Hematopoietic multipotent progenitor cell treated with erythropoietin and hydrocortisone succinate and interleukin-3 and kit ligand, for 4 days (in vitro differentiated cells): ENCODE measurements at regions not wholly inside any gene's neighbourhood (a gene's known extent, or its start where the extent isn't known, plus 50 kb on each side); places are given as distances from the start of the nearest gene placed in this dataset.
"Not testable (repeated sequence)": the region's sequence is repeated elsewhere in the genome, so short reads cannot be mapped to it uniquely, and the experiment has no call there.

ENCODE experiments used
- DNase-seq: peaks from one replicate; pipeline ENCODE4 v3.0.0-alpha.2; 2015

DNA sequence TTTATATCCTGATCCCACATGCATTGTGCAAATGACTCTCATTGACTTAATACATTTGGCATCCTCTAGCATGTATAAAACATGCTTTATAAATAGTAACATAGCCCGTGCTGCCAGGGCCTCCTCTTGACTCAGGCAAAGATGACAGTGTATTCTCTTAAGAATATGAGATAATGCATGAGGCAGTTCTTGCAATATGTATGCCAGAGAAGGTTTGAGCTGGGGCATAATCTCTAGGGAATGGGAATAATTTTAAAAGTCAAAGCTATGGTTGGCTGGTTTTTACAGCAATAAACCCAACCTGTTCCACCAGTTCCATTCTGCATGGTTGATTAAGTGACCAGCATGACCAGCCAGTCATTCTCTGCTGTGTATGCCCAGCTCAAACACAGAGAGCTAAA, 179.0 kb upstream of the PFN2 start:
- DNase-seq, result no peak

DNA sequence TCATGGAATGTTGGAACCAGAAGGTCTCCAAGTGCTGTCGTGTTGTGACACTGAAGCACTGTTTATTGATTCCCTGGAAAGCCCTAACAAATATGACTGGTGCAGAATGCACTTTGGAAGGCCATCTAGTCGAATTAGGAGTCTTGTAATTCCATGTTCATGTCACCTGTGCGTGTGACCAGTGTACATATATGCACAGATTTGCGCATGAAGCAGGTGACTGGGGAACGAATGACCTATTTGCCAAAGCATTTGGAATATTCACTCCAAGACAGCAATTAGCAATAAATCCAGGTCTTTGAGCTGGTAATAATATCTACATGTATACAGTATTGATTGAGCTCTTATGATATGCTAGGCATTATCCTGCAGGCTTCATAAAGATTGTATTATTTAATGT, 177.5 kb upstream of the PFN2 start:
- DNase-seq, result no peak

DNA sequence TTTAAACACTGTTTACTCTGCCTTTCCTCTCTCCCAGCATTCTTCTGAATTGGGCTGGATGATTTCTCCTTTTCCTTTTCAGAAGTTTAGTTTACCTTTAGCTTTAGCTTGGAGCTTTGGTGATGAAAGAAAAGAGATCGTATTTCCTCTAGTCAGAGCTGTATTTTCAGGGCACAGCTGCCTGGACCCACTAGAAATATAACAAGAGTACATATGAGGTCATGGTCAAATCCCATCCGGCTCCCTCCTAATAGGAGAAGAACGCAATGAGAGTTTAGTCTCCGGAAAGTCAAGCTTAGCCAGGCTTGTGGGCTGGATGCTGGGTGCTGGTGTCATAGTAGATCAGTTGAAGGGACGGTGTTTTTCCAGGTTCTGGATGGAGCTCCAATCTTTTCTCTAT, 177.1 kb upstream of the PFN2 start:
- DNase-seq, result no peak

DNA sequence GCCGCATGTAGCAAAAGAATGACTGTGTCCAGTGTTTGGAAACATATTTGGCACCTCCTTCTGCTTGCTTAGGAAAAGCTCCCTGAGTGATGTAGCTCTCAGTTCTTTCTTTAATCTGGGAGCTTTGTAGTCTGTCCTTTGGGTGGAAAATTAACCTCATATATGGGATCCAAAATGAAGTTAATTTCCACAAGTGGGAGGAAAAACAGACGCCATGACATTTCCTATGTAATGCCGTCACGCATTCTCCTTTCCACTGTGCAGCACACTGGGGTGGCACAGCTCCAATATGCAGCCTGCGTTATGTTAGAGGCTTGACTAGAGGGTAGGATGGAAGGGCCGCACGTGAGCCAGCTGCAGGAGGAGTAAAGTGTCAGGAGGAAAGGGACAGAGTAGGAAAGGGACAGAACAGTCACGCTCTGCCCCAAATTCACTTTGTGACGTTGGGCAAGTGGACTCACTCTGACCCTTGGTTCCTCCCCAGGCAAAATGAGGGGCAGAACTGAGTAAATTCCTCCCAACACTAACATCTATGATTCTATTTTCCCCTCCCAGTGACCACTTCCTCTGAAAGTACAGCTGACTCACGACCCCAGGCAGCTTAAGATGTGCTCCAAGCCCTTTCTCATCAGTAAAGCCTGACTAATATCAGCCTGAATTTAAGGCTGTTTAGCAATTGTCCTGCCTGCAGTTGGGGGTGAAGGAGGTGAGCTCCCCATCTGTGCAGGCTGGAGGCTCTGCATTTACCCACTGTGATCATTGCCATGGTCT, 176.5 kb upstream of the PFN2 start:
- peak; percentile 70 for DNase-seq

DNA sequence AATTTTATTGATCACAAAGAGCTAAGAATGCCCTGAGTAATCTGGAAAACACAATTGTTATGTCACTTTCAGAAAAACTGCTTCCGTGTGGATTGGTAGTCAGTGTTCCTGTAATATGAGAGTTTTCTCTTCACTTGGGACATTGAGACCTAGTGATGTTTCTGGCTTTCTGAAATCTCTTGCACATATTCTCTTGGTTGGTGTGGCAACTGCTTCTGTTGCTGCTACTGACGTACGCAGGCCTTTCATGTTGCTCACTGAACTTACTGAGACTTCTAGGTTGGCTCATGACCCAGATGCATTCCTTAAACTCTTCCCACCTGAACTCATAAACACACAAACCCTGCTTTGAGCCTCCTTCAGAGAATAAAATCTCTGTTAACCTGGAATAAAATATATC, 175.0 kb upstream of the PFN2 start:
- DNase-seq, result no peak

DNA sequence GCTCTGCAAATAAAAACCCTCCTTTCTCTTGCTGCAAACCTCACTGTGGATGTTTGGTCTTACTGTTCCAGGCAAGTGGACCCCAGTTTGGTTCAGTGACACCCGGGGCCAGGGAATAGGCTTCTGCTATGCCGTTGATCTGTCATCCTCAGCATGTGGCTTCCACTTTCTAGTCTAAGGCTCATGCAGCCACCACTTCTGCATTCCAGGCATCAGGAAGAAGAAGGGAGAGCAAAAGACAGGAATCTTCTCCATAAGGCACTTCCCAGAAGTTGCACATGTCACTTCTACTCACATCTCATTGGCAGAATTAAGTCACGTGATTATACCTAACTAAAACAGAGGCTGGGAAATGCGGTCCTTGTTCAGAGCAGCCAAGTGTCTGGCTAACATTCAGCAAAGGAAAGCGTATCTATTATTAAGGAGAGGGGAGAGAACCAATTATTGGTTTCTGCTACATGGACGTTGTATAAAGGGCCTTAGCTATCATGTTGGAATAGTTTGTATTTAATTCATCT, 173.6 kb upstream of the PFN2 start:
- DNase-seq, result no peak

DNA sequence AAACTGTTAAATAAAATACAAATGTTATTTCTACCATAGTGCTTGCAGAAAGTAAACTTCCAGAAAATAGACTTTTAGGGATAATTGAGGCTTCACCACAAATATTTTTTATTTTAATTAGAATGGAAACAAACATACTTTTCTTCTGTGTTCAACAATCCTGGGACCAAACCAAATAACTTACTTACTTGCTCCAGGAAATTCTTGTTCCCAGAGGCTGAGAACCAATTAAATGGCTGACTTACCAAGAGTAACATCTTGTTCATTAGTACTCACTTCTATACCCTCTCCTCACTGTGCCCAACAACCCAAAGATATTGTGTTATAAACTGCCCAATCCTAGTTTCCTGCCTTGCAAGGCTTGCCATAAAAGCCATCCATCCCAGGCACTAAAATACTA, 172.2 kb upstream of the PFN2 start:
- no peak for DNase-seq

DNA sequence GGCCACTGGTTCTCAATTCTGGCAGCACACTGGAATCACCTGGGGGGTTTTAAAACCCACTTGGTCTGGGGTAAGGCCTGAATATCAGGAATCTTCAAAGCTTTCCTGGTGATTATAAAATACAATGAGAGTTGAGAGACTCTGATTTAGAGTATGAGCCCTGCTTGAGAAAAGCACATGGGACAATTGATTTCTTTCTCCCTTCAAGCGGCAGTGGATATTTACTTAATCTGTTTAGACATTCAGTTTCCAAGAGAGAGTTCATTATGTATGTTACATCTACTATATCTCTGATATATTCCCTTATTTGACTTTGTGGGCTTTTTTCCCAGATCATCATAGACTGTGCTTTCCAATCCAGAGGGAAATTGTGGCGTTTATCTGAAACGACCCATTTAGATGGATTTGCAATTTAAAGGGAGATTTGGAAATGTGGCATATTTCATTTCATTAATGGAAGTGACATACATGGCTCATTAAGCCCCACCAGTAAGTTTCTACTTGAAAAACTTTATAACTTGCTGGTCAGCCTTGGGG, 171.2 kb upstream of the PFN2 start:
- DNase-seq, result no peak

DNA sequence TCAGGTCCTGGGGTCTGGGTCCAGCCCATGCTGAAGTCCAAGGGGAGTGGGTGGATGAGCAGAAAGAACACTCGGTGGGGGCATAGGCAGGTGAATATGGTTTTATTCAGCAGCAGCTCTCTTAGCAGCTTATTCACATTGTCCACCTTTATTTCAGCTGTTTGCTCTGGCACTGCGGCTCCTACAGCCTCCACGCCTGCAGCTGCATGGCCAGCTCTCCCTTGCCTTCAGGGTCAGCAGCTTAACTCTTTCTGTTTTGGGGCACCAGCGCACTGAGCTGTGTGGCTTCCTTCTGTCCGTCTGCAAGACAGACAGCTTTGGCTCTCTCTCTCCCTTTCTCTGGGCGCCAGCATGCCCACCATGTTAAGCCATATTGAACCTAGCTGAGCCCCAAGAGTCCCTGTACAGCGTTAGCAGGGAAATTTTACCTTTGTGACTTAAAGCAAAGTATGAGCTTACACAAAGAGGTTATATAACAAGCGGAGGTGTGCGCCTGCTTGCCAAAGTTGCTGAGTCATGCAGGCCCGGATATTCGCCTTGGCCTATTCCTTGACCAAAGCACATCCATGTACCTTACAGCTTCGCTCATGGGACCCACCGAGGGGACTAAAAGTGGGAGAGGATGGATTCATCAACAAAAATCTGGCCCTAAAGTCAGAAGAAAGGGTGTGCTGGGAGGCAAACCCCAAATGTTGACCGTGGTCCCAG, 170.1 kb upstream of the PFN2 start:
- DNase-seq, result no peak

DNA sequence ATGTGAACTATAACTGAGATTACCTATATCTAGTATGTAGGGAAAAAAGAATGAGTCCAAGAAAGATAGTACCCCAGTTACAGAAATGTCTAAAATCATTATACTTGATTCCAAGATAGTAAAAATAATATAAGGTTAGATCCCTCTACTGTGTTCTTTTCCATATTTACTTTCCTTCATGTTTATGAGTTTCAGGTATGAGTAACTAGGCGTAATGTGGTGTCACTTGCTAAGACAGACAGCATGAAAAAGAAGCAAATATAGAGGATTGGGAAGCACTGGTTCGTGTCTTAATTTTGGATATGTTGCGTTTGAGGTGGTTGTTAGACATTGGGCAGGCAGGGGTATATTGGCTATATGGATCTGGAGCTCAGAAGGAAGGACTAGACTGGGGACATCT, 168.1 kb upstream of the PFN2 start:
- DNase-seq, result no peak

DNA sequence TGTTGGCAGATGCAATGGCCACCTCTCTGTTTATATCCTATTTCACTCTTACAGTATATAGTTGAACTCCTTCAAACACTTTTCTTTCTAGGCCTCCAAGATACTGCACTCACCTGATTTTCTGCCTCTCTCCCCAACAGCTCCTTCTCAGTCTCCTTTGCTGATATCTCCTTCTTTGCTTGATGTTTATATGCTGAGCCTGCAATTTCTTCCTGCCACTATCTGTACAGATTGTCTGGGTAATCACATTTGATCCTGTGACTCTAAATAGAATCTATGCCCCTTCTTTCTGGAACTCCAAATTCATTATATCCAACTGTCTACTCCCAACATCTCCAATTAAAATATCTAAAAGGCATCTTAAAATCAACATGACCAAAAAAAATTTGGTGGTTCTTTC, 165.5 kb upstream of the PFN2 start:
- no peak for DNase-seq

DNA sequence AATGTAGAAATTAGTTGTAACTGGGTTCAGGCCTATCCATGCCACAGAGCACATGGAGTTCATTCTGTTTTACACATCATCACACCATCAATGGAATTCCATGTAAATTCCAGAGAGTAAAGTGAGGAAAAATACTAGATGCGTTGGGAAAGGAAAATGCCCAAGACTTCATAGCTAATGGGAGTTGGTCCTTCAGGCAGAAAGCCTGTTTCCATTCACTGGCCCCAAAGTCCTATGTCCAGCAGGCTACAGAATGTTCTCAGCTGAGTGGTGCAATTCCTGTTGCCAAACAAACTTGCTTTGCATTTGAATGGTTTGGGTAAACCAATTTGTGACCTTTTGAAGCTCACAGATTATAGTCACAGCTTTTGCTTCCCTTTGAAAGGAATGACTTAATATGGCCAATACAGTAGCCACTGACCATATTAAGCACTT, 164.6 kb upstream of the PFN2 start:
- DNase-seq, result no peak

DNA sequence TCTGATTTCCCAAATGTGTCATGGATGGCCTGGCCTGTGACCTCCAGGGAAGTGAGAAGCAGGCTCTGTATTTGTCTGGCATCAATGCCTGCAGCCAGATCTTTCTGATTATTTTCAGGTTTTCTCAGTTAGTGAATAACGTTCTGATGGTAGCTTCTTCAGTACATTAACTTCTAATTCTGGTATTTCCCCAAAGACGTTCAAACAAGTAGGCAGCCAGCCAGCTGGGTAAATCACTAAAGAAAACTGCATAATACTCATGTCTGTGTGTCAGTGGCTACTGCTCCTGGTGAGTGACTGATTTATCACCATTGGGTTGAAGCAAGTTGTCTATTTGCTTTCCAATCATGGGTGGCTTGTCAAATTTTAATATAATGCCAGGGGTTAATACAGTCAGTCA, 162.6 kb upstream of the PFN2 start:
- no peak for DNase-seq

DNA sequence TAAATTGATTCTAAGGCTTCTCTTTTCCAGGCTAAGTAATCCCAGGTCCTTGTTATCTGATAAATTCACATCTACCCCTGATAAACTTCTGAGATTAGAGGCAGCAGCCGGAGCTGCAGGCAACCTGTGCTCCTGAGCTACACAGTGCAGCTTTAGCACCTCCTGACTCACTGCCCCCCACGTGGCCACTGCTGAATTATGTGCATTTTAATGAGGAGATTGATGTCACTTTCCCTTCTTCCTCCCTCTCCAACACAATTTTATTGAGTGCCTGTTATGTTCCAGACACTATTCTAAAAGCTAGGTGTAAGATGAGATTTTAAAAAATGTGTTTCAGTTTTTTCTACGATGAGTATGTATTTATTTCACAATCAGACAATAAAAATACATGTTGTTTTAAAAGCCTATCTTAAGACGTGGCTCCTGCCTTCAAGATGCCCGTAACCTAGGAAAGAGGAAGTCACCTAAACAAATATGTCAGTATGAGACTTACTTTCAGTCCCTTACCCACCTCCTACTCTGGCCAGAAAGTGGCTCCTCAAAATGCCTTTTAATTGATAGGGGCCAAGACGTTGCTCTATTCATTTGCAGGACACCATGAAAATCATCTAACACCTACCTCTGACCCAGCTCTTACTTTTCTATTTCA, 161.5 kb upstream of the PFN2 start:
- DNase-seq, result peak; percentile 16

DNA sequence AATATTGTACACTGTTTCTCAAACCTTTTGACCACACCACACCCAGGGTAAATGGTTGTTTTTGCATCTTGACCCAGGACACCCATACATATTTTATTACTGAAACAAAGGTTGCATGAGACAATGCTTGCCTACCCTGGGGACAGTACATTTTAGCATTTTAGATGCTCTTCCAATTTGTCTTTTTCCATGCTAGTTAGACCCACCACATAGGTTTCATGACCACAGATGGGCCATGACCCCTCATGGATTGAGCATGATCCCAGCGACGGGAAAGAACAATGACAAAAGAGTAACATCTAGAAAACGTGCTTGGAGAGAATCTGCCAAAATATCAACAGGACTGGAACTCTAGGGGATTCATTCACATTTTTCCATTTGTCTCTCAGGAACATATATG, 161.0 kb upstream of the PFN2 start:
- no peak for DNase-seq

DNA sequence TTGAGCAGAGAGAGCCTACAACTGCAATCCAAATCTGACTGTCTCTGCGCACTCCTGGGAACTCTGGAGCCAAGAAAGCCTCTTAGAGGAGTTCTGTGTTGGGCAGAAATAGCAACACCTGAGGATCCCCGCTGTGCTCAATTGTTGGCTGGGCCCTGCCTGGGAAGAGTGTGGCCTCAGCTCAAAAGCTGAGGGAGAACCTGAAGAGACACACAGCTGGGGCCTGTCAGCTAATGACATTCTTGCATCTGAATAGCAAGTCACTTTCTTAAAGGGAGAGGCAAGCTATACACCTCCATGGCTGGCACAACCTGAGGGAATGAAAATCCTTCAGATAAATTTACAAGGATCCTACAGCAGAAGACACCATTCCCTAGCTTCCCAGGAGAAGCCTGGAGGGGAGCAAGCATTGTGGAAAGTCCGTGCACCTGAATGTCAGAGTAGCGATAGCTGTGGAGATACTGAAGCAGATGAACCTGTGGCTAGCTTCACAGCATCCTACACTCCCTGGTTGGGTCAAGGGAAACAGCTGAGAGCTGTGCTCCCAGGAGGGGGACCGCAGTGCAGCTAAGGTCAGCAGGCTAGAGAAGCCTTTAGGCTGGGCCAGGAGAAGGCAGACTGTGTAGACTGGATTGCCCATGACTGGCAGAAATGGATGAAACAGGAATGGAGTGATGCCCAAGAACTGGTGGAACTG, 159.9 kb upstream of the PFN2 start:
- no peak for DNase-seq

DNA sequence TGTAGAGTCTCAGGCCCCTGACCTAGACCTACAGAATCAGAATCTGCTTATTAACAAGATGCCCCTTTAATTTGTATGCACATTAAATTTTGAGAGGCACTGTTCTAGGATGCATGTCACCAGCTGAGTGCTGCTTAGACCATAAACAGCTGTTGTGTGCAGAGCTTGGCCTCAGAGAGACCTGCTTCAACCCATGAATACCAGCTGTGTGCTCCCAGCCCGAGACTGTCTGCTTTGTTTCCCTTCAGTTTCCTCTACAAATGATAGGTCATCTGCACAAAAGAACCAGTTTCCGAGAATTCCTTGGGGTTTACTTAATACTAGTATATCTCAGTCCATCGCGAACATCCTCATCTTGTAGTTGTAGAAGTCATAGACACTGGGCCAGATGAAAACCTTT, 158.5 kb upstream of the PFN2 start:
- no peak for DNase-seq

DNA sequence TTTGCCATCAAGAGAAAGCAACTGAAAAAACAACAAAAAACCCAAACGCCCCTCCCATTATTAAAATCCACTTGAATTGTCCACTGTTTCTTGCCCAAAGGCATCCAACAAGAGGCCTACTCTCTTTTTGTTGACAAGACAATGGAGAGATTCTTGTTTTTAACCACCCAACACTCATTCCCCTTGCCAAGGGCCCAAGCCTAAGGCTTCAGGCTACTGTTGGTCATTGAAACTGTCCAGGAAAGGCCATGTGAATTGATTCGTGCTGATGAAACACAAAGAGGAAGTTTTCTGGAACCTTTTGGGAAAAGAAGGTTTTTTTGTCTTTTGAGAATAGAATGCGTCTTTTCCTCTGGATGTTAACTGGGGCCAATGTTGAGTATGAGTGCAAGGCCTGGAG, 157.4 kb upstream of the PFN2 start:
- DNase-seq, result no peak

DNA sequence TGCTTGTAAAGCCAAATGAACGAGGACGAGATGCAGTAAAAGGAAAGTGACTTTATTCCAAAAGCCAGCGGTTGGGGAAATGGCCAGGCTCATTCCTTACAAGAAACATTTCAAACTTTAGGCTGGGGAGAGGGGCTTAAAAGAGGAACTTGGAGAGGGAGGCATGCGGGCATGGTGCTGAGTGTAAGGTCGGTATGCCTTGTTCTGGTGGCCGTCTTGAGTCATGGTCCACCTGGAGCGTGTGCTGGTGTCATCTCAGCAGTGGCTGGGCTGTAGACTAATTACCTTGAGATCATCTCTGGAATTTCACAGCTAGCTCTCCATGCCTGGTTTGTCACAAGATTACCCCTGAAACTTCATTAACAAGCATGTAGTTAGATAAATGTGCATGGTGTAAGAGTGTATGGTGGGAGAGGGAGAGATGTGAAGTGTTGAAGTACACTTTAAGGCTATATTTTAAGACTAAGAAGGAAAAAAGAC, 156.4 kb upstream of the PFN2 start:
- no peak for DNase-seq

DNA sequence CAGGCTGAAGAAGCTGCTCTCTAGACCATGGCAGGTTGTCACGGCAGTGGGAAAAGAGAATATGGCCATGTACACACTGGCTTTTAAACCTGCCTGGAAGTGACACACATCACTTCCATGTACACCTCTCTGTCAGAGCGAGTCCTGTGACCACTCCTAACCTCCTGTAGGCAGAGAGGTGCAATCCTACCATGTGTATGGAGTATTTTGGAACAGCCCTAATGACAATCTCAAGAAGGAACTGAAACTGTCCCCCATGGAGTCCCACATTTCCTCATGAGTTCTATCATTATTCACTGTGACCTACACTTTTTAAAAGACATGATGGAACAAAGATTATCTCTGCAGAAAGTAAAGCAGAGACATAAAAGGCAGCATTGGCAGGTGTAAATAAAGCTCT, 153.4 kb upstream of the PFN2 start:
- no peak for DNase-seq

DNA sequence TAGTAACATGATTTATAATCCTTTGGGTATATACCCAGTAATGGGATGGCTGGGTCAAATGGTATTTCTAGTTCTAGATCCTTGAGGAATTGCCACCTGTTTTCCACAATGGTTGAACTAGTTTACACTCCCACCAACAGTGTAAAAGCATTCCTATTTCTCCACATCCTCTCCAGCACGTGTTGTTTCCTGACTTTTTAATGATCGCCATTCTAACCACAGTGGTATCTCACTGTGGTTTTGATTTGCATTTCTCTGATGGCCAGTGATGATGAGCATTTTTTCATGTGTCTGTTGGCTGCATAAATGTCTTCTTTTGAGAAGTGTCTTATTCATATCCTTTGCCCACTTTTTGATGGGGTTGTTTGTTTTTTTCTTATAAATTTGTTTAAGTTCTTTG, 152.6 kb upstream of the PFN2 start:
- DNase-seq, result not testable (repeated sequence)

DNA sequence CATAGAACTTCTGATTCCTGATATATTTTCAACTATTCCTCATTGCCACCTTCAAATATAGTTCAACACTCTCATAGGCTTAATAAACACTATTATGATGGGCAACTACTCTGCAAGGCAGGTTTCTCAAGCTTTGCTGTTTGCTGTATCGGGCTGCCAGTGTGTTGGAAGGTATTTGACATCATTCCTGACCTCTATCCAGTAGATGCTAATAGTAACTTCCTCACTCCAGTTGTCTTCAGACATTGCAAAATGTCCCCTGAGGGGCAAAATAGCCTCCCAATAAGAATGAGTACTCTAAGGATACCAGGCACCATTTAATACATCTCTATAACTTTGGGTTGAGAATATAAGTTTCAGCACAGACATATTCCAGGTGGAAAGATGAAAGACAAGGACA, 147.5 kb upstream of the PFN2 start:
- DNase-seq, result no peak

DNA sequence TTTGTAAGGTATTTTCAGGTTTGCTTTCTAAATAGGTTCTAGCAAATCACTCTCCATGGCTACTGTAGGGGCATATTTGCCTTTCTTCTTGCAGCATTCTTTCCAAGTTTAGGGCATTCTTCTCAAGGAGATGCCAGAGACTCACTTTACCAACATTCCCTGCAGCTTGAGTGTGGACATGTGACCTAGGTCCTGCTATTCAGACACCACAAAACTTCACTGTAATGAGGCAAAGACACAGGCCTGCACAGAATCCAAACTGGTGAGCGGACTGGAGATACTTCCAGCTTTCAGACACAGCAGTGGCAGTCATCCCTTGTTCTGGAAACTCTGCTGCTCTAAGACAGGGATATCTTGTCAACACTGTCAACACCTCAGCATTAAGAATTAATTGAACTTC, 146.4 kb upstream of the PFN2 start:
- DNase-seq, result no peak
